Keratinocyte (primary cell): ENCODE measurements at regions not wholly inside any gene's neighbourhood (a gene's known extent, or its start where the extent isn't known, plus 50 kb on each side); places are given as distances from the start of the nearest gene placed in this dataset.

Source experiments
- DNase-seq: peaks from one replicate; pipeline ENCODE4 v3.0.0-alpha.2; 2011; ENCODE audit warnings: low read depth, missing footprints, low spot score
- FAIRE-seq: peaks from 2 replicates; lab custom pipeline; 2011; peaks lifted over from hg19 to GRCh38; lab: Jason Lieb, UNC
- H2AFZ ChIP-seq: 2 replicates; pipeline ENCODE4 v1.6.0; 2012; ENCODE audit warnings: low read length, control low read depth, inconsistent platforms; ENCODE audit not compliant: control insufficient read depth
- H3K27ac ChIP-seq: 2 replicates; pipeline ENCODE4 v1.5.1; 2011; ENCODE audit warnings: low read length; ENCODE audit not compliant: control insufficient read depth, insufficient read depth
- H3K27me3 ChIP-seq: 3 replicates; pipeline ENCODE4 v1.6.0; 2011; ENCODE audit warnings: low read length; ENCODE audit not compliant: control insufficient read depth, insufficient read depth; ENCODE audit errors: extremely low read depth
- H3K36me3 ChIP-seq, 2 experiments: 2 replicates in 1 of 2; 3 replicates in 1 of 2; pipeline ENCODE4 v1.5.1; 2011; ENCODE audit warnings: low read length in 2 of 2, mild to moderate bottlenecking in 1 of 2; ENCODE audit not compliant: control insufficient read depth in 2 of 2, insufficient read depth in 2 of 2; ENCODE audit errors: extremely low read depth in 1 of 2
- H3K4me1 ChIP-seq: 3 replicates; pipeline ENCODE4 v1.5.1; 2011; ENCODE audit warnings: low read length; ENCODE audit not compliant: control insufficient read depth, insufficient read depth; ENCODE audit errors: extremely low read depth
- H3K4me2 ChIP-seq: 3 replicates; pipeline ENCODE4 v1.6.0; 2011; ENCODE audit warnings: low read depth, low read length; ENCODE audit not compliant: control insufficient read depth, insufficient read depth; ENCODE audit errors: extremely low read depth
- H3K4me3 ChIP-seq, 3 experiments: fragments of 200-600 bp in 1 of 3; sonication (generic) in 1 of 3; 2 replicates in 2 of 3; 3 replicates in 1 of 3; pipeline ENCODE4 v1.5.1; 2011 to 2016; ENCODE audit warnings: low read length in 3 of 3, mild to moderate bottlenecking in 3 of 3, control low read depth in 2 of 3, inconsistent platforms in 1 of 3, low read depth in 1 of 3, mixed read lengths in 1 of 3, mixed run types in 1 of 3, moderate library complexity in 1 of 3; ENCODE audit not compliant: control insufficient read depth in 2 of 3, insufficient read depth in 2 of 3; ENCODE audit errors: extremely low read depth in 1 of 3
- H3K79me2 ChIP-seq: 2 replicates; pipeline ENCODE4 v1.6.0; 2012; ENCODE audit warnings: low read length; ENCODE audit not compliant: control insufficient read depth, insufficient read depth
- H3K9ac ChIP-seq: 3 replicates; pipeline ENCODE4 v1.6.0; 2011; ENCODE audit warnings: low read length; ENCODE audit not compliant: control insufficient read depth, insufficient read depth; ENCODE audit errors: extremely low read depth
- H3K9me1 ChIP-seq: 3 replicates; pipeline ENCODE4 v1.6.0; 2011; ENCODE audit warnings: low read length; ENCODE audit not compliant: control insufficient read depth, insufficient read depth; ENCODE audit errors: extremely low read depth
- H3K9me3 ChIP-seq: 2 replicates; pipeline ENCODE4 v1.5.1; 2012; ENCODE audit warnings: low read depth, low read length; ENCODE audit not compliant: control insufficient read depth
- H4K20me1 ChIP-seq: 3 replicates; pipeline ENCODE4 v1.6.0; 2011; ENCODE audit warnings: low read length; ENCODE audit not compliant: control insufficient read depth, insufficient read depth; ENCODE audit errors: extremely low read depth
- EZH2 ChIP-seq: IDR thresholded peaks from one replicate; pipeline ENCODE4 v1.6.1; 2012; ENCODE audit warnings: inconsistent platforms, mild to moderate bottlenecking, low read length, moderate library complexity
- dilution Hi-C: fragments of 300-500 bp; cut with MboI; formaldehyde crosslinking; loops from one replicate; pipeline ENCODE4 v1.7.0; 2020; ENCODE audit warnings: low sequenced_read_pairs; ENCODE audit not compliant: extremely low pct_ligation_motif_present
- TF ChIP-seq, protein P1 (sequence below), 3 experiments: IDR thresholded peaks in 1 of 3; conservative IDR thresholded peaks in 1 of 3; optimal IDR thresholded peaks in 1 of 3; 2 replicates in 2 of 3; 3 replicates in 1 of 3; pipeline versions ENCODE3 to v1.5.1; 2011; ENCODE audit warnings: low read length in 3 of 3, mild to moderate bottlenecking in 3 of 3, moderate library complexity in 2 of 3, control low read depth in 1 of 3, inconsistent platforms in 1 of 3; ENCODE audit not compliant: insufficient read depth in 2 of 3; ENCODE audit errors: extremely low read depth in 1 of 3

- Histone ChIP-seq H3K4me3 (no peak overlapping the region), H4K20me1 (no peaks in the 10 kb centered on the region), H3K27ac (no peak overlapping the region), H3K9me3 (no peaks in the 10 kb centered on the region), H3K9me1 (no peaks in the 10 kb centered on the region), H3K36me3 (no peaks in the 10 kb centered on the region), H3K27me3 (no peaks in the 10 kb centered on the region), H3K4me1 (no peaks in the 10 kb centered on the region), H3K4me2 (no peak overlapping the region), H3K79me2 (no peaks in the 10 kb centered on the region), H3K9ac (no peak overlapping the region), H2AFZ (no peak overlapping the region)
- DNase-seq (no peak), FAIRE-seq (no peak)
- dilution Hi-C loops, result no loop called here
- TF ChIP-seq EZH2, result no peak
- TF ChIP-seq, protein P1, sequence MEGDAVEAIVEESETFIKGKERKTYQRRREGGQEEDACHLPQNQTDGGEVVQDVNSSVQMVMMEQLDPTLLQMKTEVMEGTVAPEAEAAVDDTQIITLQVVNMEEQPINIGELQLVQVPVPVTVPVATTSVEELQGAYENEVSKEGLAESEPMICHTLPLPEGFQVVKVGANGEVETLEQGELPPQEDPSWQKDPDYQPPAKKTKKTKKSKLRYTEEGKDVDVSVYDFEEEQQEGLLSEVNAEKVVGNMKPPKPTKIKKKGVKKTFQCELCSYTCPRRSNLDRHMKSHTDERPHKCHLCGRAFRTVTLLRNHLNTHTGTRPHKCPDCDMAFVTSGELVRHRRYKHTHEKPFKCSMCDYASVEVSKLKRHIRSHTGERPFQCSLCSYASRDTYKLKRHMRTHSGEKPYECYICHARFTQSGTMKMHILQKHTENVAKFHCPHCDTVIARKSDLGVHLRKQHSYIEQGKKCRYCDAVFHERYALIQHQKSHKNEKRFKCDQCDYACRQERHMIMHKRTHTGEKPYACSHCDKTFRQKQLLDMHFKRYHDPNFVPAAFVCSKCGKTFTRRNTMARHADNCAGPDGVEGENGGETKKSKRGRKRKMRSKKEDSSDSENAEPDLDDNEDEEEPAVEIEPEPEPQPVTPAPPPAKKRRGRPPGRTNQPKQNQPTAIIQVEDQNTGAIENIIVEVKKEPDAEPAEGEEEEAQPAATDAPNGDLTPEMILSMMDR (optimal IDR thresholded peaks at IDR 0.05 in 1 of 3, IDR thresholded peaks at IDR 0.05 in 1 of 3, conservative IDR thresholded peaks at IDR 0.05 in 1 of 3; ENCODE audit: extremely low read depth in 1 of 3, insufficient read depth in 2 of 3, low read length in 3 of 3), result no peak
Measured at GRCh38 chr1:81010126-81010525, 790.6 kb upstream of the ADGRL2 start.

GRCh38 chr1:81008293-81008692 is 792.4 kb upstream of the ADGRL2 start:
- FAIRE-seq, result no peak
- Histone ChIP-seq H4K20me1 (no peaks in the 10 kb centered on the region), H3K27me3 (no peaks in the 10 kb centered on the region), H2AFZ (no peak overlapping the region), H3K9me3 (no peaks in the 10 kb centered on the region), H3K79me2 (no peaks in the 10 kb centered on the region), H3K36me3 (no peaks in the 10 kb centered on the region), H3K27ac (no peak overlapping the region), H3K4me1 (no peaks in the 10 kb centered on the region), H3K9me1 (no peaks in the 10 kb centered on the region), H3K4me3 (no peak overlapping the region), H3K4me2 (no peak overlapping the region), H3K9ac (no peak overlapping the region)
- DNase-seq, result no peak
- TF ChIP-seq, protein P1 (optimal IDR thresholded peaks at IDR 0.05 in 1 of 3, IDR thresholded peaks at IDR 0.05 in 1 of 3, conservative IDR thresholded peaks at IDR 0.05 in 1 of 3; ENCODE audit: extremely low read depth in 1 of 3, insufficient read depth in 2 of 3, low read length in 3 of 3), result no peak
- no peak for TF ChIP-seq EZH2
- dilution Hi-C loops, result no loop called here
